ENCODE measurements at regions not wholly inside any gene's neighbourhood (a gene's known extent, or its start where the extent isn't known, plus 50 kb on each side); places are given as distances from the start of the nearest gene placed in this dataset.

DNA sequence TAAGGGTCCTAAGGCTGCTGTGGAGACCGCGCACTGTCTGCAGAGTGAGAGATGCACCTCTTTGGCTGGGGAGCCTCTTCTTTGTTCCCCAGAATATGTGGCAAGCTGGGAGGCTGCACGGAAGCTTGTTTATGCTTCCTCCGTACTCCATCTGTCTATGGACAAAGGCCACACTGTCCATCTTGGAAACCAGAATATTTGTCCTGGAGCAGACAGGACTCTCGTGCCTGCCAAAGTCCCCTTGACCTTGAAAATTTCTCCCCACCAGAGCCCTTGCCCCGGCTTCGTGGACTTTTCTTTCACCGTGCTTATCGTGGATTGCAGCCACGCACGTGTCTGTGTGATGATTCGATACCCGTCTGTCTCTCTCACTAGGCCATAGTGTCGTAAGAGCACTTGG, 147.4 kb downstream of the NSG2 start:
- TF ChIP-seq EZH2 (IDR thresholded peaks at IDR 0.05) (no peak), POLR2AphosphoS5 (IDR thresholded peaks at IDR 0.05; ENCODE audit: borderline replicate concordance, low read depth, low read length) (no peak)
